22Rv1 (cell line): ENCODE measurements at regions not wholly inside any gene's neighbourhood (a gene's known extent, or its start where the extent isn't known, plus 50 kb on each side); places are given as distances from the start of the nearest gene placed in this dataset.

Experiments
- CTCF ChIP-seq: fragments of 450-650 bp; IDR thresholded peaks from 2 replicates; pipeline ENCODE4 v1.5.1; 2017; ENCODE audit warnings: mild to moderate bottlenecking
- ZFX ChIP-seq: fragments of 450-650 bp; IDR thresholded peaks from 2 replicates; pipeline ENCODE4 v1.6.1; 2017; ENCODE audit warnings: antibody characterized with exemption, borderline replicate concordance

DNA sequence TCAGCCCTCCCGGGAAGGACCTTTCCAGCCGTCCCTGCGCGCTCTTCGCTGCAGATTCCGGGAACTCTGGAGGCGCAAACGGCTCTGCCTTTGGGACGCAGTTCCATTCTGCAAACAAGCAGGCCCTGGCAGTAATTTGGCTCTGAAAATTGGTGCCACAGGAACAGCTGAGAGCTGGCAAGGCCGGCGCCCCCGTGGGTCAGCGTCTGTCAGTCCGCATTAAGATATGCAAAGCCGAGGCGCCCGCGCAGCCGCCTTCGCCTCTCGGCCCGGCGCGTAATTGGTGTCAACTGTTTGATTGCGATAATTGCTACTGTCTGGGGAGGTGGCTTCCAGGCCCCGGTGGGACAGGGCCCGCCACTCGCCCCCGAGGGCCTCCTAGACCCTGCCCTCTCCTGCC is 73.6 kb downstream of the NCR2 start:
- TF ChIP-seq CTCF (no peak), ZFX (no peak)
